ENCODE measurements at regions not wholly inside any gene's neighbourhood (a gene's known extent, or its start where the extent isn't known, plus 50 kb on each side); places are given as distances from the start of the nearest gene placed in this dataset.

DNA sequence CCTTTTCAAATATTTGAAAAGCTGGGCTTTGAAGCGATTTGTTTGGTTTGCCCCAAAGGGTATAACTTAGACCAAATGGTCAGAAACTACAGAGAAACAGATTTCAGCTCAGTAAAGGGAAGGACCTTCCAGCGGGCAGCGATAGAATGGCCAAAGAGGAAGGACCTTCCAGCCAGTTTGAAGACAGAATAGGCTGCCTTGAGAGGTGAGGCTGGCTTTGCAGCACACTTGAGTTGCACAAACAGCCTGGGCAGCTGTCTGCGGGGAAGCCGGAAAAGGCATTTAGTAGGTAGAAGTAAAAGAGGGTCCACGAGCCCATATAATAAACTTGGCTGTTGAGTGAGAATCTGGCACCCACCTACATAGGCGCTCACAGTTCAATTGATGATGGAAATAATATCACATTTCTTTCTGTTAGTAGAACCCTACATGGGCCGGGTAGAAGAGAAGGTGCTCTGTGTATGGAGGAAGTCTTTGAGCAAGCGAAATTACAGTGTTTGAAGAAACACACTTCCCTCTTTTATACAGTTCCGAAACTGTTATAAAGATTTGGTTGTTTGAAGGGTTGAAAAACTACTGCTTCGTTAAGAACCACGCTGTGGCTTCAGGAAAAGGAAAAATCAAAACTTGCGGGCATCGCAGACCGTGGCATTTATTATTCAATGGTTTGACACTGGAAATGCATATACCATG, 75.0 kb upstream of the SORBS2 start (continued):
- TF ChIP-seq, protein P1, sequence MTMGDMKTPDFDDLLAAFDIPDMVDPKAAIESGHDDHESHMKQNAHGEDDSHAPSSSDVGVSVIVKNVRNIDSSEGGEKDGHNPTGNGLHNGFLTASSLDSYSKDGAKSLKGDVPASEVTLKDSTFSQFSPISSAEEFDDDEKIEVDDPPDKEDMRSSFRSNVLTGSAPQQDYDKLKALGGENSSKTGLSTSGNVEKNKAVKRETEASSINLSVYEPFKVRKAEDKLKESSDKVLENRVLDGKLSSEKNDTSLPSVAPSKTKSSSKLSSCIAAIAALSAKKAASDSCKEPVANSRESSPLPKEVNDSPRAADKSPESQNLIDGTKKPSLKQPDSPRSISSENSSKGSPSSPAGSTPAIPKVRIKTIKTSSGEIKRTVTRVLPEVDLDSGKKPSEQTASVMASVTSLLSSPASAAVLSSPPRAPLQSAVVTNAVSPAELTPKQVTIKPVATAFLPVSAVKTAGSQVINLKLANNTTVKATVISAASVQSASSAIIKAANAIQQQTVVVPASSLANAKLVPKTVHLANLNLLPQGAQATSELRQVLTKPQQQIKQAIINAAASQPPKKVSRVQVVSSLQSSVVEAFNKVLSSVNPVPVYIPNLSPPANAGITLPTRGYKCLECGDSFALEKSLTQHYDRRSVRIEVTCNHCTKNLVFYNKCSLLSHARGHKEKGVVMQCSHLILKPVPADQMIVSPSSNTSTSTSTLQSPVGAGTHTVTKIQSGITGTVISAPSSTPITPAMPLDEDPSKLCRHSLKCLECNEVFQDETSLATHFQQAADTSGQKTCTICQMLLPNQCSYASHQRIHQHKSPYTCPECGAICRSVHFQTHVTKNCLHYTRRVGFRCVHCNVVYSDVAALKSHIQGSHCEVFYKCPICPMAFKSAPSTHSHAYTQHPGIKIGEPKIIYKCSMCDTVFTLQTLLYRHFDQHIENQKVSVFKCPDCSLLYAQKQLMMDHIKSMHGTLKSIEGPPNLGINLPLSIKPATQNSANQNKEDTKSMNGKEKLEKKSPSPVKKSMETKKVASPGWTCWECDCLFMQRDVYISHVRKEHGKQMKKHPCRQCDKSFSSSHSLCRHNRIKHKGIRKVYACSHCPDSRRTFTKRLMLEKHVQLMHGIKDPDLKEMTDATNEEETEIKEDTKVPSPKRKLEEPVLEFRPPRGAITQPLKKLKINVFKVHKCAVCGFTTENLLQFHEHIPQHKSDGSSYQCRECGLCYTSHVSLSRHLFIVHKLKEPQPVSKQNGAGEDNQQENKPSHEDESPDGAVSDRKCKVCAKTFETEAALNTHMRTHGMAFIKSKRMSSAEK (CRISPR knock-in tag; IDR thresholded peaks at IDR 0.05; ENCODE audit: borderline replicate concordance): no peak
- TF ChIP-seq, protein P2, sequence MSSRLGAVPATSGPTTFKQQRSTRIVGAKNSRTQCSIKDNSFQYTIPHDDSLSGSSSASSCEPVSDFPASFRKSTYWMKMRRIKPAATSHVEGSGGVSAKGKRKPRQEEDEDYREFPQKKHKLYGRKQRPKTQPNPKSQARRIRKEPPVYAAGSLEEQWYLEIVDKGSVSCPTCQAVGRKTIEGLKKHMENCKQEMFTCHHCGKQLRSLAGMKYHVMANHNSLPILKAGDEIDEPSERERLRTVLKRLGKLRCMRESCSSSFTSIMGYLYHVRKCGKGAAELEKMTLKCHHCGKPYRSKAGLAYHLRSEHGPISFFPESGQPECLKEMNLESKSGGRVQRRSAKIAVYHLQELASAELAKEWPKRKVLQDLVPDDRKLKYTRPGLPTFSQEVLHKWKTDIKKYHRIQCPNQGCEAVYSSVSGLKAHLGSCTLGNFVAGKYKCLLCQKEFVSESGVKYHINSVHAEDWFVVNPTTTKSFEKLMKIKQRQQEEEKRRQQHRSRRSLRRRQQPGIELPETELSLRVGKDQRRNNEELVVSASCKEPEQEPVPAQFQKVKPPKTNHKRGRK (CRISPR knock-in tag; IDR thresholded peaks at IDR 0.05; ENCODE audit: borderline replicate concordance): no peak
- TF ChIP-seq CBFB (CRISPR knock-in tag; IDR thresholded peaks at IDR 0.05; ENCODE audit: low read depth) (no peak), TEAD1 (CRISPR knock-in tag; IDR thresholded peaks at IDR 0.05) (no peak), IRF2 (CRISPR knock-in tag; IDR thresholded peaks at IDR 0.05; ENCODE audit: borderline replicate concordance, low read depth) (no peak), ZNF671 (CRISPR knock-in tag; IDR thresholded peaks at IDR 0.05) (no peak), CREB1 (CRISPR knock-in tag; IDR thresholded peaks at IDR 0.05) (no peak), FOXP1 (CRISPR knock-in tag; IDR thresholded peaks at IDR 0.05; ENCODE audit: borderline replicate concordance) (no peak), PRRX2 (CRISPR knock-in tag; IDR thresholded peaks at IDR 0.05) (no peak), SOX15 (CRISPR knock-in tag; IDR thresholded peaks at IDR 0.05) (no peak), ZNF232 (CRISPR knock-in tag; IDR thresholded peaks at IDR 0.05) (no peak)
- TF ChIP-seq, protein P3, sequence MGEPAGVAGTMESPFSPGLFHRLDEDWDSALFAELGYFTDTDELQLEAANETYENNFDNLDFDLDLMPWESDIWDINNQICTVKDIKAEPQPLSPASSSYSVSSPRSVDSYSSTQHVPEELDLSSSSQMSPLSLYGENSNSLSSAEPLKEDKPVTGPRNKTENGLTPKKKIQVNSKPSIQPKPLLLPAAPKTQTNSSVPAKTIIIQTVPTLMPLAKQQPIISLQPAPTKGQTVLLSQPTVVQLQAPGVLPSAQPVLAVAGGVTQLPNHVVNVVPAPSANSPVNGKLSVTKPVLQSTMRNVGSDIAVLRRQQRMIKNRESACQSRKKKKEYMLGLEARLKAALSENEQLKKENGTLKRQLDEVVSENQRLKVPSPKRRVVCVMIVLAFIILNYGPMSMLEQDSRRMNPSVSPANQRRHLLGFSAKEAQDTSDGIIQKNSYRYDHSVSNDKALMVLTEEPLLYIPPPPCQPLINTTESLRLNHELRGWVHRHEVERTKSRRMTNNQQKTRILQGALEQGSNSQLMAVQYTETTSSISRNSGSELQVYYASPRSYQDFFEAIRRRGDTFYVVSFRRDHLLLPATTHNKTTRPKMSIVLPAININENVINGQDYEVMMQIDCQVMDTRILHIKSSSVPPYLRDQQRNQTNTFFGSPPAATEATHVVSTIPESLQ (CRISPR knock-in tag; IDR thresholded peaks at IDR 0.05): no peak
- TF ChIP-seq, protein P4, sequence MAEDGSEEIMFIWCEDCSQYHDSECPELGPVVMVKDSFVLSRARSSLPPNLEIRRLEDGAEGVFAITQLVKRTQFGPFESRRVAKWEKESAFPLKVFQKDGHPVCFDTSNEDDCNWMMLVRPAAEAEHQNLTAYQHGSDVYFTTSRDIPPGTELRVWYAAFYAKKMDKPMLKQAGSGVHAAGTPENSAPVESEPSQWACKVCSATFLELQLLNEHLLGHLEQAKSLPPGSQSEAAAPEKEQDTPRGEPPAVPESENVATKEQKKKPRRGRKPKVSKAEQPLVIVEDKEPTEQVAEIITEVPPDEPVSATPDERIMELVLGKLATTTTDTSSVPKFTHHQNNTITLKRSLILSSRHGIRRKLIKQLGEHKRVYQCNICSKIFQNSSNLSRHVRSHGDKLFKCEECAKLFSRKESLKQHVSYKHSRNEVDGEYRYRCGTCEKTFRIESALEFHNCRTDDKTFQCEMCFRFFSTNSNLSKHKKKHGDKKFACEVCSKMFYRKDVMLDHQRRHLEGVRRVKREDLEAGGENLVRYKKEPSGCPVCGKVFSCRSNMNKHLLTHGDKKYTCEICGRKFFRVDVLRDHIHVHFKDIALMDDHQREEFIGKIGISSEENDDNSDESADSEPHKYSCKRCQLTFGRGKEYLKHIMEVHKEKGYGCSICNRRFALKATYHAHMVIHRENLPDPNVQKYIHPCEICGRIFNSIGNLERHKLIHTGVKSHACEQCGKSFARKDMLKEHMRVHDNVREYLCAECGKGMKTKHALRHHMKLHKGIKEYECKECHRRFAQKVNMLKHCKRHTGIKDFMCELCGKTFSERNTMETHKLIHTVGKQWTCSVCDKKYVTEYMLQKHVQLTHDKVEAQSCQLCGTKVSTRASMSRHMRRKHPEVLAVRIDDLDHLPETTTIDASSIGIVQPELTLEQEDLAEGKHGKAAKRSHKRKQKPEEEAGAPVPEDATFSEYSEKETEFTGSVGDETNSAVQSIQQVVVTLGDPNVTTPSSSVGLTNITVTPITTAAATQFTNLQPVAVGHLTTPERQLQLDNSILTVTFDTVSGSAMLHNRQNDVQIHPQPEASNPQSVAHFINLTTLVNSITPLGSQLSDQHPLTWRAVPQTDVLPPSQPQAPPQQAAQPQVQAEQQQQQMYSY (CRISPR knock-in tag; IDR thresholded peaks at IDR 0.05): no peak

DNA sequence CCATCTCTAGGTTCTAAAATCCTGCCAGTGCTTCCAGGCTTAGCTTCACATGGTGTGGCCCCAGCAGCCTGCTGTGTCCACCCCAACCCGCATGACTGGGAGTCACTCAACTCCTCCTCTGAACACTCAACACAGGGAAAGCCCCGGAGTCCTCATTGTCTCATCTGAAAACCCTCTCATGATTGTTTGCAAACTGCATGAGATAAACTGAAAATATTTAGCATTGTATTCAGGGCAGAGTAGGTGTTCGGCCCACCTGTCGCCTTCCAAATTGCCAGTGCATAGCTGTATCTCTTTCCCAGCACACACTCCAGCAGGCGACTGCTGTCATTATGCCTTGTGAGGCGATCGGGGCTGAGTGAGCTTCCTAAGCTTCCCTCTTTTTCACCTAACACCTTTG, 76.7 kb upstream of the SORBS2 start:
- no peak overlapping the region for H3K27ac Mint-ChIP-seq
- H3K9me3 Mint-ChIP-seq: peaks cover 36% of the 10 kb centered on the region
- peaks cover 33% of the 10 kb centered on the region for H3K36me3 Mint-ChIP-seq
- TF ChIP-seq ATF1 (CRISPR knock-in tag; IDR thresholded peaks at IDR 0.05) (no peak), ELF4 (CRISPR knock-in tag; IDR thresholded peaks at IDR 0.05; ENCODE audit: low read depth) (no peak), NR1H2 (CRISPR knock-in tag; IDR thresholded peaks at IDR 0.05) (no peak), FOXP1 (CRISPR knock-in tag; IDR thresholded peaks at IDR 0.05; ENCODE audit: borderline replicate concordance) (no peak), ZNF317 (CRISPR knock-in tag; IDR thresholded peaks at IDR 0.05; ENCODE audit: borderline replicate concordance, low read depth) (no peak), ZNF121 (CRISPR knock-in tag; IDR thresholded peaks at IDR 0.05) (no peak)
- TF ChIP-seq, protein P5, sequence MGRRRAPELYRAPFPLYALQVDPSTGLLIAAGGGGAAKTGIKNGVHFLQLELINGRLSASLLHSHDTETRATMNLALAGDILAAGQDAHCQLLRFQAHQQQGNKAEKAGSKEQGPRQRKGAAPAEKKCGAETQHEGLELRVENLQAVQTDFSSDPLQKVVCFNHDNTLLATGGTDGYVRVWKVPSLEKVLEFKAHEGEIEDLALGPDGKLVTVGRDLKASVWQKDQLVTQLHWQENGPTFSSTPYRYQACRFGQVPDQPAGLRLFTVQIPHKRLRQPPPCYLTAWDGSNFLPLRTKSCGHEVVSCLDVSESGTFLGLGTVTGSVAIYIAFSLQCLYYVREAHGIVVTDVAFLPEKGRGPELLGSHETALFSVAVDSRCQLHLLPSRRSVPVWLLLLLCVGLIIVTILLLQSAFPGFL (CRISPR knock-in tag; IDR thresholded peaks at IDR 0.05; ENCODE audit: borderline replicate concordance): no peak
- TF ChIP-seq, protein P6, sequence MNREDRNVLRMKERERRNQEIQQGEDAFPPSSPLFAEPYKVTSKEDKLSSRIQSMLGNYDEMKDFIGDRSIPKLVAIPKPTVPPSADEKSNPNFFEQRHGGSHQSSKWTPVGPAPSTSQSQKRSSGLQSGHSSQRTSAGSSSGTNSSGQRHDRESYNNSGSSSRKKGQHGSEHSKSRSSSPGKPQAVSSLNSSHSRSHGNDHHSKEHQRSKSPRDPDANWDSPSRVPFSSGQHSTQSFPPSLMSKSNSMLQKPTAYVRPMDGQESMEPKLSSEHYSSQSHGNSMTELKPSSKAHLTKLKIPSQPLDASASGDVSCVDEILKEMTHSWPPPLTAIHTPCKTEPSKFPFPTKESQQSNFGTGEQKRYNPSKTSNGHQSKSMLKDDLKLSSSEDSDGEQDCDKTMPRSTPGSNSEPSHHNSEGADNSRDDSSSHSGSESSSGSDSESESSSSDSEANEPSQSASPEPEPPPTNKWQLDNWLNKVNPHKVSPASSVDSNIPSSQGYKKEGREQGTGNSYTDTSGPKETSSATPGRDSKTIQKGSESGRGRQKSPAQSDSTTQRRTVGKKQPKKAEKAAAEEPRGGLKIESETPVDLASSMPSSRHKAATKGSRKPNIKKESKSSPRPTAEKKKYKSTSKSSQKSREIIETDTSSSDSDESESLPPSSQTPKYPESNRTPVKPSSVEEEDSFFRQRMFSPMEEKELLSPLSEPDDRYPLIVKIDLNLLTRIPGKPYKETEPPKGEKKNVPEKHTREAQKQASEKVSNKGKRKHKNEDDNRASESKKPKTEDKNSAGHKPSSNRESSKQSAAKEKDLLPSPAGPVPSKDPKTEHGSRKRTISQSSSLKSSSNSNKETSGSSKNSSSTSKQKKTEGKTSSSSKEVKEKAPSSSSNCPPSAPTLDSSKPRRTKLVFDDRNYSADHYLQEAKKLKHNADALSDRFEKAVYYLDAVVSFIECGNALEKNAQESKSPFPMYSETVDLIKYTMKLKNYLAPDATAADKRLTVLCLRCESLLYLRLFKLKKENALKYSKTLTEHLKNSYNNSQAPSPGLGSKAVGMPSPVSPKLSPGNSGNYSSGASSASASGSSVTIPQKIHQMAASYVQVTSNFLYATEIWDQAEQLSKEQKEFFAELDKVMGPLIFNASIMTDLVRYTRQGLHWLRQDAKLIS (CRISPR knock-in tag; IDR thresholded peaks at IDR 0.05; ENCODE audit: borderline replicate concordance): no peak

More for the DNA sequence above, 76.7 kb upstream of the SORBS2 start:
- Mint-ChIP-seq H3K4me3 (no peak overlapping the region), H3K4me1 (peaks cover 5% of the 10 kb centered on the region; the same call in 1 of the 2 replicates), H3K27me3 (ENCODE audit: low read depth) (peaks cover 3% of the 10 kb centered on the region)
- ChIA-PET POLR2A (no interaction called here), CTCF (no interaction called here)
- DNase-seq (ENCODE audit: low spot score): no peak
- ATAC-seq: no peak
